Retinal pigment epithelial cell (primary cell): ENCODE measurements at regions not wholly inside any gene's neighbourhood (a gene's known extent, or its start where the extent isn't known, plus 50 kb on each side); places are given as distances from the start of the nearest gene placed in this dataset.

Source experiments
- DNase-seq: peaks from one replicate; pipeline ENCODE4 v3.0.0-alpha.2; 2010; ENCODE audit warnings: low read depth
- H3K4me3 ChIP-seq: 2 replicates; pipeline ENCODE4 v1.5.1; 2011; ENCODE audit warnings: mild to moderate bottlenecking, low read length, control low read depth, moderate library complexity
- TF ChIP-seq, protein P1 (sequence below): conservative IDR thresholded peaks from 2 replicates; pipeline ENCODE4 v1.5.1; 2011; ENCODE audit warnings: low read depth, low read length, control low read depth, inconsistent platforms

DNA sequence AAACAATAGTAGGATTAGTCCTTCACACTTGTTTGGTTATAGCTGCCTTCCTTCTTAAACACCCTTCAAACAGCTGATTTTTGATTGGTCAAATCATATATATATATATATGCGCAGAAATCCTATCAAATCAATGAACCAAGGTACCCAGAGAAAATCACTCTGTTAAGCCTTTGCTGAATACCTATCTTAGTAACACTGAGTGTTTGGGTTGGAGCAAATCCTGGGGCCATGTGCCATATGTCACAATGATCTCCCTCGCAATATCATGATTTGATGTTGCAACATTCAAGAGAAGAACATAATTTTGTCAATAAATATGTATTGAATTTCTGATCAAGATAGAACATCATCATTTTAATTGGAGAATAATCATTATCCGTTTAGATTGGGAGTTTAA, 795.6 kb downstream of the REEP3 start:
- TF ChIP-seq, protein P1, sequence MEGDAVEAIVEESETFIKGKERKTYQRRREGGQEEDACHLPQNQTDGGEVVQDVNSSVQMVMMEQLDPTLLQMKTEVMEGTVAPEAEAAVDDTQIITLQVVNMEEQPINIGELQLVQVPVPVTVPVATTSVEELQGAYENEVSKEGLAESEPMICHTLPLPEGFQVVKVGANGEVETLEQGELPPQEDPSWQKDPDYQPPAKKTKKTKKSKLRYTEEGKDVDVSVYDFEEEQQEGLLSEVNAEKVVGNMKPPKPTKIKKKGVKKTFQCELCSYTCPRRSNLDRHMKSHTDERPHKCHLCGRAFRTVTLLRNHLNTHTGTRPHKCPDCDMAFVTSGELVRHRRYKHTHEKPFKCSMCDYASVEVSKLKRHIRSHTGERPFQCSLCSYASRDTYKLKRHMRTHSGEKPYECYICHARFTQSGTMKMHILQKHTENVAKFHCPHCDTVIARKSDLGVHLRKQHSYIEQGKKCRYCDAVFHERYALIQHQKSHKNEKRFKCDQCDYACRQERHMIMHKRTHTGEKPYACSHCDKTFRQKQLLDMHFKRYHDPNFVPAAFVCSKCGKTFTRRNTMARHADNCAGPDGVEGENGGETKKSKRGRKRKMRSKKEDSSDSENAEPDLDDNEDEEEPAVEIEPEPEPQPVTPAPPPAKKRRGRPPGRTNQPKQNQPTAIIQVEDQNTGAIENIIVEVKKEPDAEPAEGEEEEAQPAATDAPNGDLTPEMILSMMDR = no peak
- no peak for DNase-seq
- H3K4me3 ChIP-seq = no peak overlapping the region

DNA sequence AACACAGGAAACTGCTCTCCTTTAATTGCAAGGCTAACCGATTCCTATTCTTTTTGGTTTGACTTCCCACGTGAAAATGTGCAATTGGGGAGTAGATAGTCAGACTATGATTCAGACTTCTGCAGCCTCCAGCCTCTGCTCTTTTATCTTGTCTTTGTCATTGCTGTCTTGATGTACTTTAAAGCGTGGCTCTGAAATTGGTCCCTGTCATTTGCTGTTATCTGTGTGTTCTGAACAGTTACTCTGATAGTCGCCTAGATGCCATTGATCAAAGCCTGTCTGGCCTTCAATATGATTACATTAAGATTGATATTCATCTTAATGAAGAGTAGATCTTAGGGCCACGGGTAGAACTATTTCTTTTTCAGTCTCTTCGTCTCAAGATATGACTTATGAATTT, 799.2 kb downstream of the REEP3 start:
- TF ChIP-seq, protein P1 = no peak
- H3K4me3 ChIP-seq = no peak overlapping the region
- no peak for DNase-seq

DNA sequence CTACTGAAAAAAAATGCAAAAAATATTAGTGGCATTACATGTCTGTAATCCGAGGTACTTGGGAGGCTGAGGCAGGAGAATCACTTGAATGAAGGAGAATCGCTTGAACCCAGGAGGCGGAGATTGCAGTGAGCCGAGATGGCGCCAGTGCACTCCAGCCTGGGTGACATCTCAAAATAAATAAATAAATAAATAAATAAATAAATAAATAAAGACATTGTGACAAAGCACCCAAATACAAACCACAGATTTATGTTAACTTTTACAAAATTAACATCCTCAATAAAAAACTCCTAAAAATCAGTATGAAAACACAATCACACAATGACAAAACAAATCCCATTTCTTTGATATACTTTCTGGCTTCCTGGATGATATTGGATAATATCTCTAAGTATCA, 808.3 kb downstream of the REEP3 start:
- H3K4me3 ChIP-seq = no peak overlapping the region
- no peak for DNase-seq
- TF ChIP-seq, protein P1 = no peak

DNA sequence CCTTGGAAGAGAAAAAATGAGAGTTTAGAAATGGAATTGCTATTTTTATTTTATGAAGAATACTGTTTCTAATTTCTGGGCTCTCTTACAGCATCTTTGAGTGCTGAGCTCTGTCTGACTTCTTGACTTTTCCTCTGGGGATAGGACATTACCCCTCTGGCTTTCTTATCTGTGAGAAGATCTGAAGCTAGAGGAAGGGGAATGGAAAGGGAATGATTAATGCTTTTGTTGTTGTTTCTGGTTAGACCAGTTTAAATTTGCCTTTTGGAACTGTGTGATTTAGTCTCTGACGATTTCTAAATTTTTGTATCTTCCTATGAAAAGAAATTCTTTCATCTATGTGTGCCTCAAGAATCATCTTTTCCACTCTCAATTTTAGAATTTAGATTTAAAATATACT, 811.4 kb downstream of the REEP3 start:
- H3K4me3 ChIP-seq = no peak overlapping the region
- TF ChIP-seq, protein P1 = no peak
- no peak for DNase-seq

DNA sequence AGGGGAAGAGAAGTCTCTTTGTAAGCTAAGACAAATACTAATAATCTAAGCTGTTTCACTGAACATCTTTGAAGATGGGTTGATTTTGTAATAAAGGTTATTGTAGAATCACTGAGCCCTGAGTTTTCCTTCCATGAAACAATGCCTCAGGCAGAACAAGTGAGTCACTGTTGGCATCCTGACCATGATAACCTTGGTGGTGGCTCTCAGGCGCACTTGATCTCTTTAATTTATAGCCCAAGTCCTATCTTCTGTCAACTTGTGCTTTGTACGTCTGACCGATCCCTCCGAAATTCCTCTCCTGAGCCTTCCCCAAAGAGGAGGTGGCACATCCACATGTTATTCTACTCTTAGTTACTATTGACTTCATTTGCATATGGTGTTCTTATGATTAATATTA, 812.9 kb downstream of the REEP3 start:
- TF ChIP-seq, protein P1 = no peak
- H3K4me3 ChIP-seq = no peak overlapping the region
- no peak for DNase-seq

DNA sequence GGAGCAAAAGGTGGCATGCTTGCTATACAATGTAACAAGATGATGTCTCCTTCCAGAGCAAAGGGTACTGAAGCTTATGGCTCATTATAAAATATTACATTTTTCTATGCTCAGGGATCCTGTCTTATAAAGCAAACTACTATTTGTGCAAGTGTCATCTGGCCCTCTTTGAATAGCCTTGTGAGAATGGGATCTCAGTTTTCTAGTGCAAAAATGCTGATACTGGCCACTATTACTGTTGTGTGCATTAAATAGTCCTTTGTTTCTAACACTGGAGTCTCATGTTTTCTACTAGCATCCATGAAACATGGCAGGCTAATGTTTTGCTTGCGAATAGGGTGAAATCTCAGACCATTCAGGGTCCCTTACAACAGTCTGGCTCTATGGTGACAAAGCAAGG, 823.0 kb downstream of the REEP3 start:
- H3K4me3 ChIP-seq = no peak overlapping the region
- TF ChIP-seq, protein P1 = no peak
- DNase-seq = no peak

DNA sequence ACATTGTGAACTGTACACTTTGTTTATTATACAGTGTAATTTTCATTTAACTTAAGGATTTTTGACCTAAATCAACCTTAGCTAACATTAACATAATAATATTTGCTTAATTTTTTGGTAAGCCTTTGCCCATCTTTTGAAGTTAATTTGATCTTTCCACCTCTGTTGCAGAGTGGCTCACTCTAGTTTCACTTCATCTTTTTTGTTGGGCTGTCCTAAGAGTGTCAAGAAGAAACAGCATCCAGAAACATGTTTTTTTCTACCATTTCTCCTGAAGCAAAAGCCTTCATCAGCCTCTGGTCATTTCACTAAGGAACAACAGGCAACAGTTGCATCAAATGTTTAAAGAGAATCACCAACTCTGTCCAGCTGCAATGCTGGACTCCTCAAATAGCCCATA, 824.7 kb downstream of the REEP3 start:
- no peak overlapping the region for H3K4me3 ChIP-seq
- DNase-seq = no peak
- TF ChIP-seq, protein P1 = no peak
